Stomach smooth muscle (tissue), 2 donors: ENCODE measurements at regions not wholly inside any gene's neighbourhood (a gene's known extent, or its start where the extent isn't known, plus 50 kb on each side); places are given as distances from the start of the nearest gene placed in this dataset.
A peak's percentile ranks its signal among the peaks of the same experiment; 100 is the strongest.

Experiments
- H3K27ac ChIP-seq: one replicate; pipeline ENCODE4 v1.7.0; 2013; ENCODE audit warnings: mild to moderate bottlenecking, low read length, inconsistent platforms
- H3K27me3 ChIP-seq, 2 donors: one replicate each; pipeline ENCODE4 v1.7.0; 2013; ENCODE audit warnings: low read length in 2 of 2; ENCODE audit not compliant: insufficient read depth in 2 of 2, control insufficient read depth in 1 of 2
- H3K36me3 ChIP-seq, 2 donors: one replicate each; pipeline ENCODE4 v1.7.0; 2013; ENCODE audit warnings: low read length in 2 of 2; ENCODE audit not compliant: control insufficient read depth in 2 of 2, insufficient read depth in 2 of 2
- H3K4me1 ChIP-seq: one replicate; pipeline ENCODE4 v1.7.0; 2013; ENCODE audit warnings: low read length; ENCODE audit not compliant: control insufficient read depth, insufficient read depth
- H3K4me3 ChIP-seq, 2 donors: one replicate each; pipeline ENCODE4 v1.7.0; 2013; ENCODE audit warnings: low read length in 2 of 2
- H3K9ac ChIP-seq, 2 donors: one replicate each; pipeline ENCODE4 v1.7.0; 2013; ENCODE audit warnings: low read length in 2 of 2, mild to moderate bottlenecking in 1 of 2
- H3K9me3 ChIP-seq, 2 donors: one replicate each; pipeline ENCODE4 v1.7.0; 2013; ENCODE audit warnings: low read length in 2 of 2; ENCODE audit not compliant: control insufficient read depth in 2 of 2
- donor health status: healthy.
- donor health status: Pancreatic carcinoma.

- Histone ChIP-seq H3K9me3 (peaks cover 0 to 3% of the 10 kb centered on the region in 2 donors), H3K36me3 (no peaks in the 10 kb centered on the region), H3K9ac (no peak overlapping the region), H3K4me1 (no peaks in the 10 kb centered on the region), H3K27ac (no peak overlapping the region), H3K4me3 (no peak overlapping the region), H3K27me3 (no peaks in the 10 kb centered on the region)
Measured at GRCh38 chr11:80007616-80008015, 566.8 kb upstream of the TENM4 start.

DNA sequence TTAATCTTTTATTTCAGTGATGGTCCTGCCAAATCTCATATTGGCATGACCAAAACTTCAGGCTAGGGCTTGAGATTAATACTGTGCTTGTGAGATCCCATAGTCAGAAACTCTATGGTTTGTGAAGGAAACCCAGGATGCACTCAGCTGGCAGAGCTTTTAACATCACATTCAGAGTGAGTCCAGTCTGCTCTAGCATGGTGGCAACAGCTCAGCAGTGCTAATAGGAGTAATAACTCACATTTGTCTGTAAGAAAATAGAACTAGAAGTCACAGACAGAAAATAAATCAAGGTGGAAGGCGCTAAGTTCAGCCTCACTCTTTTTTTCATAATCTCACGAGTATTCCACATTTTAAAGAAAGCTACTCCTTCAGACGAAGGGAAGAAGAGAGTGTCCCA lies 549.3 kb upstream of the TENM4 start:
- H3K27ac ChIP-seq, result no peak overlapping the region
- H3K4me1 ChIP-seq, result no peaks in the 10 kb centered on the region
- no peak overlapping the region for H3K4me3 ChIP-seq
- no peaks in the 10 kb centered on the region for H3K9me3 ChIP-seq
- H3K9ac ChIP-seq, result no peak overlapping the region
- H3K27me3 ChIP-seq, result no peaks in the 10 kb centered on the region
- H3K36me3 ChIP-seq, result no peaks in the 10 kb centered on the region

- Histone ChIP-seq H3K4me1 (no peaks in the 10 kb centered on the region), H3K9ac (no peak overlapping the region), H3K27me3 (no peaks in the 10 kb centered on the region), H3K9me3 (no peaks in the 10 kb centered on the region), H3K4me3 (no peak overlapping the region), H3K36me3 (no peaks in the 10 kb centered on the region), H3K27ac (no peak overlapping the region)
Measured at GRCh38 chr11:79982185-79982584, 541.4 kb upstream of the TENM4 start.

DNA sequence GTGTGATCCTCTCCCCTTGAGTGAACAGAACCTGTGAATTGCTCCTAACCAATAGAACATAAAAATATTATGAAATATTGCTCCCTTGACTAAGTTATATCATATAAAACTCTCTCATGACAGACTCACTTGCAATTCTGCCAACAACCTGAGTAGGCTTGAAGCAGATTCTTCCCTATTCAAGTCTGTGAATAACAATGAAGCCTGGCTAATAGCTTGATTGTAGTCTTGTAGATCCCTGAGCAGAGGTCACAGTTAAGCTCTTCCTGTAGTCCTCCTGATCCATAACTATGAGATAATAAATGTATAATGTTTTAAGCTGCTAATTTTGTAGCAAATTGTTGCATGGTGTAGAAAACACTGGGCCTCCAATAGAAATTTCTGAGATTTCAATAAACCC lies 540.1 kb upstream of the TENM4 start:
- Histone ChIP-seq H3K4me1 (no peaks in the 10 kb centered on the region), H3K4me3 (no peak overlapping the region), H3K9me3 (no peaks in the 10 kb centered on the region), H3K9ac (no peak overlapping the region), H3K36me3 (no peaks in the 10 kb centered on the region), H3K27me3 (no peaks in the 10 kb centered on the region), H3K27ac (no peak overlapping the region)

DNA sequence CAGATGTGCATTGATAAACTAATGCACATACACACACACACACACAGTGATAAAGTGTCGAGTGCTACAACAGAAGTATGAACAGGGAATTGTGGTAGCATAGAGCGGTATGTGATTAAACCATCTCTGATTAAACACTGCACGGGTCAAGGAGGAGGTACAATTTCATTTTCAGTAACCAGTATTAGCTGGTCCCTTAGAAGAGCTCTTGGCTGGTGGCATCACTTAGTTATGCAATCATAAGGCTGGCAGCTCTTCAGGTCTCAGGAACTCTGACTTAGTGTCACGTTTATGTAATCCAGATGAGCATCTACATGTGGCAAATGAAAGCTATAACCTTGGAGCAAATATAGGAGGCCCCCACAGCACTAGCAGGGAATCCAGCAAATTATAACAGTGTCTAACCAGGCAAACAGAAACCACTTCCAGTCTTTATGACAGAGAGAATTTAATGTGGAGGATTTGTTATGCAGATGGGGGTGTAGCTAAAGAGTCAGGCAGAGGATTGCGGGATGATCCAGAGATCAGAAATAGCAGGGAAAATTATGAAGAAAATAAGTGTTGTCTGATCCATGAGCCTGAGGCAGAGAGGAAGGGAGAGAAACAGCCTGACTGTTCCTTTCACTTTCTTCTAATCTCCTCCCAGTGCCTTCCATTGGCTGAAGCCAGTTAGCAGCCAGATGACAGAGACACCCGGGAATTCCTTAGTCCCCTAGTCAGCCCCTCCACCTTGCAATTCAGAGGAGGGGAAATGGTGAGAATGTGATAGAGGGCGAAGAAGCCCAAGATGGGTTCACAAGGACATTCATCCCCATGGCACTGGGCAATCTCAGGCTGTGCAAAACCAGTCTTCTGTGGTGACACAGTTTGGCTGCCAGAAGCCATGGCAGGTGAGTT lies 533.1 kb upstream of the TENM4 start:
- no peaks in the 10 kb centered on the region for H3K4me1 ChIP-seq
- H3K4me3 ChIP-seq, result peak overlapping the region in 1 of 2 donors; percentile 44
- H3K9ac ChIP-seq, result no peak overlapping the region
- H3K27me3 ChIP-seq, result no peaks in the 10 kb centered on the region
- H3K36me3 ChIP-seq, result no peaks in the 10 kb centered on the region
- no peaks in the 10 kb centered on the region for H3K9me3 ChIP-seq
- H3K27ac ChIP-seq, result no peak overlapping the region

- H3K9me3 ChIP-seq, result no peaks in the 10 kb centered on the region
- H3K4me1 ChIP-seq, result no peaks in the 10 kb centered on the region
- no peaks in the 10 kb centered on the region for H3K27me3 ChIP-seq
- no peak overlapping the region for H3K4me3 ChIP-seq
- no peaks in the 10 kb centered on the region for H3K36me3 ChIP-seq
- no peak overlapping the region for H3K9ac ChIP-seq
- H3K27ac ChIP-seq, result no peak overlapping the region
Measured at GRCh38 chr11:79971255-79971654, 530.4 kb upstream of the TENM4 start.

- Histone ChIP-seq H3K4me1 (no peaks in the 10 kb centered on the region), H3K4me3 (no peak overlapping the region), H3K27ac (no peak overlapping the region), H3K9ac (no peak overlapping the region), H3K27me3 (no peaks in the 10 kb centered on the region), H3K36me3 (no peaks in the 10 kb centered on the region), H3K9me3 (no peaks in the 10 kb centered on the region)
Measured at GRCh38 chr11:79966592-79966991, 525.8 kb upstream of the TENM4 start.

GRCh38 chr11:79963856-79964645 lies 523.2 kb upstream of the TENM4 start:
- Histone ChIP-seq H3K27ac (no peak overlapping the region), H3K4me3 (no peak overlapping the region), H3K36me3 (no peaks in the 10 kb centered on the region), H3K27me3 (no peaks in the 10 kb centered on the region), H3K9me3 (peaks cover 4 to 5% of the 10 kb centered on the region in 2 donors), H3K9ac (no peak overlapping the region), H3K4me1 (no peaks in the 10 kb centered on the region)

- Histone ChIP-seq H3K27me3 (no peaks in the 10 kb centered on the region), H3K36me3 (no peaks in the 10 kb centered on the region), H3K9ac (no peak overlapping the region), H3K9me3 (peaks cover 4 to 6% of the 10 kb centered on the region in 2 donors), H3K27ac (no peak overlapping the region), H3K4me3 (no peak overlapping the region), H3K4me1 (no peaks in the 10 kb centered on the region)
Measured at GRCh38 chr11:79960461-79960860, 519.6 kb upstream of the TENM4 start.

DNA sequence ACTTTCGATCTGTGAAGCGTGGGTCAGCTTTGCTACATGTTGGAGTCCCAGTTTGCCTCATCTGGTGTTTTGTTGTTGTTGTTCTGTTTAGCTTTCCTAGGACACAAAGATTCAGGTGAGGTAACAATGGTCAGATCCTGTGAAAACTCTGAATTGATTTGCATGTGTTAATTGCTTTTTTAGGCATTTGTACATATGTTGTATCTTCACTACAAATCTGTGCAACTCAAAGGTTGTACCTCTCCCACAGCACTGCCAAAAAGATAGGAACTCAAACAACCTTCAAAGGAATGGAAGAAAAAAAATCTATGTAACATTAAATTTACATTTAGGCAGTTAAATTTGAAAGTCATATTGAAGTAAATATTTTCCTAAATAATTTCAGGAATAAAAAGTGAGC lies 518.5 kb upstream of the TENM4 start:
- H3K27me3 ChIP-seq, result no peaks in the 10 kb centered on the region
- peaks cover 4 to 6% of the 10 kb centered on the region in 2 donors for H3K9me3 ChIP-seq
- no peaks in the 10 kb centered on the region for H3K36me3 ChIP-seq
- H3K4me1 ChIP-seq, result no peaks in the 10 kb centered on the region
- no peak overlapping the region for H3K4me3 ChIP-seq
- no peak overlapping the region for H3K27ac ChIP-seq
- H3K9ac ChIP-seq, result no peak overlapping the region

- Histone ChIP-seq H3K4me3 (no peak overlapping the region), H3K27me3 (no peaks in the 10 kb centered on the region), H3K27ac (no peak overlapping the region), H3K36me3 (no peaks in the 10 kb centered on the region), H3K4me1 (no peaks in the 10 kb centered on the region), H3K9me3 (peaks cover 4 to 6% of the 10 kb centered on the region in 2 donors), H3K9ac (no peak overlapping the region)
Measured at GRCh38 chr11:79957702-79958101, 516.9 kb upstream of the TENM4 start.
